ENCODE measurements at regions not wholly inside any gene's neighbourhood (a gene's known extent, or its start where the extent isn't known, plus 50 kb on each side); places are given as distances from the start of the nearest gene placed in this dataset.

- no peak for TF ChIP-seq ZNF530 (tag by site-specific recombination; IDR thresholded peaks at IDR 0.05; ENCODE audit: low read depth)
- TF ChIP-seq ZNF341 (tag by site-specific recombination; IDR thresholded peaks at IDR 0.05; ENCODE audit: low read depth): no peak
Observed at GRCh38 chr10:93206652-93207051, 133.0 kb downstream of the CYP26A1 start (continued).

- Histone ChIP-seq H3K4me3 (ENCODE audit: low read depth, low read length) (no peak overlapping the region), H3K27ac (ENCODE audit: extremely low read depth, low read depth, low read length) (peak overlapping the region; percentile 24; the same call in 1 of the 2 replicates), H3K9me3 (ENCODE audit: control insufficient read depth, insufficient read depth, low read depth, low read length) (no peaks in the 10 kb centered on the region), H3K4me1 (ENCODE audit: control insufficient read depth, insufficient read depth, low read length) (no peaks in the 10 kb centered on the region), H3K36me3 (ENCODE audit: control insufficient read depth in 2 of 2, insufficient read depth in 1 of 2, low read length in 2 of 2) (no peaks in the 10 kb centered on the region)
- ChIA-PET CTCF (no interaction called here), POLR2A (no interaction called here)
- TF ChIP-seq ZNF266 (tag by site-specific recombination; IDR thresholded peaks at IDR 0.05; ENCODE audit: low read depth) (no peak), SP3 (tag by site-specific recombination; IDR thresholded peaks at IDR 0.05) (peak; percentile 92), REPIN1 (tag by site-specific recombination; IDR thresholded peaks at IDR 0.05; ENCODE audit: low read depth) (no peak), HOXD13 (CRISPR knock-in tag; IDR thresholded peaks at IDR 0.05; ENCODE audit: borderline replicate concordance) (no peak), SETDB1 (IDR thresholded peaks at IDR 0.05; ENCODE audit: insufficient read length, low read length) (peak; percentile 61), ZNF530 (tag by site-specific recombination; IDR thresholded peaks at IDR 0.05; ENCODE audit: low read depth) (0 out of 2 replicates have a peak, but pooled peaks have one; percentile 35), ZNF529 (tag by site-specific recombination; IDR thresholded peaks at IDR 0.05; ENCODE audit: insufficient replicate concordance) (no peak), ZSCAN5A (tag by site-specific recombination; IDR thresholded peaks at IDR 0.05) (peak; percentile 87), ZNF366 (tag by site-specific recombination; conservative IDR thresholded peaks at IDR 0.05) (peak; percentile 99), ZNF639 (tag by site-specific recombination; IDR thresholded peaks at IDR 0.05) (peak; percentile 100), ZNF248 (tag by site-specific recombination; IDR thresholded peaks at IDR 0.05) (peak; percentile 80; the same call in 1 of the 2 replicates), KLF7 (tag by site-specific recombination; IDR thresholded peaks at IDR 0.05; ENCODE audit: borderline replicate concordance) (peak; percentile 18; the same call in 1 of the 2 replicates), SALL2 (tag by site-specific recombination; IDR thresholded peaks at IDR 0.05; ENCODE audit: borderline replicate concordance) (peak; percentile 97), ZNF670 (tag by site-specific recombination; IDR thresholded peaks at IDR 0.05; ENCODE audit: low read depth) (peak; percentile 98), KLF8 (tag by site-specific recombination; IDR thresholded peaks at IDR 0.05) (peak; percentile 99), KLF17 (tag by site-specific recombination; IDR thresholded peaks at IDR 0.05) (peak; percentile 99), ZNF580 (tag by site-specific recombination; IDR thresholded peaks at IDR 0.05) (0 out of 2 replicates have a peak, but pooled peaks have one; percentile 60), ZNF302 (tag by site-specific recombination; IDR thresholded peaks at IDR 0.05; ENCODE audit: low read depth) (peak; percentile 23; the same call in 1 of the 2 replicates), ZNF416 (tag by site-specific recombination; IDR thresholded peaks at IDR 0.05) (peak; percentile 89; the same call in 1 of the 2 replicates), HOXC10 (CRISPR knock-in tag; IDR thresholded peaks at IDR 0.05) (no peak), MYNN (tag by site-specific recombination; IDR thresholded peaks at IDR 0.05; ENCODE audit: borderline replicate concordance) (peak; percentile 85), SP2 (tag by site-specific recombination; IDR thresholded peaks at IDR 0.05) (peak; percentile 66), ZNF26 (tag by site-specific recombination; IDR thresholded peaks at IDR 0.05) (peak; percentile 72), ZNF843 (tag by site-specific recombination; IDR thresholded peaks at IDR 0.05) (peak; percentile 93), ZNF335 (tag by site-specific recombination; conservative IDR thresholded peaks at IDR 0.05) (peak; percentile 86), ZNF394 (tag by site-specific recombination; IDR thresholded peaks at IDR 0.05; ENCODE audit: borderline replicate concordance) (peak; percentile 97), ZNF621 (tag by site-specific recombination; IDR thresholded peaks at IDR 0.05) (peak; percentile 94), ZNF654 (tag by site-specific recombination; IDR thresholded peaks at IDR 0.05; ENCODE audit: low read depth) (peak; percentile 54), ZNF571 (tag by site-specific recombination; IDR thresholded peaks at IDR 0.05) (peak; percentile 93), KLF10 (tag by site-specific recombination; IDR thresholded peaks at IDR 0.05) (peak; percentile 58; the same call in 1 of the 2 replicates), GLIS2 (tag by site-specific recombination; IDR thresholded peaks at IDR 0.05) (no peak)
Observed at GRCh38 chr10:93208717-93209464, 135.2 kb downstream of the CYP26A1 start.
